ENCODE measurements at regions not wholly inside any gene's neighbourhood (a gene's known extent, or its start where the extent isn't known, plus 50 kb on each side); places are given as distances from the start of the nearest gene placed in this dataset.

GRCh38 chr4:54496412-54496811, 161.3 kb upstream of the KIT start:
- DNase-seq: no peak

- DNase-seq: no peak
Measured at GRCh38 chr4:54497947-54498346, 159.8 kb upstream of the KIT start.

GRCh38 chr4:54498661-54499111, 159.1 kb upstream of the KIT start:
- DNase-seq: no peak

GRCh38 chr4:54499308-54500074, 158.3 kb upstream of the KIT start:
- DNase-seq: no peak

GRCh38 chr4:54505362-54505761, 152.4 kb upstream of the KIT start:
- no peak for DNase-seq

GRCh38 chr4:54505996-54506395, 151.8 kb upstream of the KIT start:
- no peak for DNase-seq

GRCh38 chr4:54509057-54509456, 148.7 kb upstream of the KIT start:
- no peak for DNase-seq

- DNase-seq: no peak
Measured at GRCh38 chr4:54513204-54513603, 144.6 kb upstream of the KIT start.

GRCh38 chr4:54513741-54514140, 144.0 kb upstream of the KIT start:
- DNase-seq: no peak

GRCh38 chr4:54516556-54517215, 141.1 kb upstream of the KIT start:
- no peak for DNase-seq

- no peak for DNase-seq
Measured at GRCh38 chr4:54517781-54518444, 139.8 kb upstream of the KIT start.

GRCh38 chr4:54525602-54526001, 132.2 kb upstream of the KIT start:
- no peak for DNase-seq

- no peak for DNase-seq
Measured at GRCh38 chr4:54526560-54526959, 131.2 kb upstream of the KIT start.

GRCh38 chr4:54527532-54527931, 130.2 kb upstream of the KIT start:
- no peak for DNase-seq

- peak; percentile 33 for DNase-seq
Measured at GRCh38 chr4:54539500-54540029, 118.2 kb upstream of the KIT start.

- no peak for DNase-seq
Measured at GRCh38 chr4:54540931-54541330, 116.8 kb upstream of the KIT start.

GRCh38 chr4:54541426-54542118, 116.2 kb upstream of the KIT start:
- no peak for DNase-seq

- DNase-seq: no peak
Measured at GRCh38 chr4:54542119-54542438, 115.7 kb upstream of the KIT start.

- no peak for DNase-seq
Measured at GRCh38 chr4:54542540-54543041, 115.2 kb upstream of the KIT start.

GRCh38 chr4:54543088-54543795, 114.5 kb upstream of the KIT start:
- no peak for DNase-seq

GRCh38 chr4:54545663-54546424, 111.9 kb upstream of the KIT start:
- no peak for DNase-seq
